ENCODE measurements at regions not wholly inside any gene's neighbourhood (a gene's known extent, or its start where the extent isn't known, plus 50 kb on each side); places are given as distances from the start of the nearest gene placed in this dataset.

- no peak for DNase-seq
Measured at GRCh38 chr2:824954-825353, 125.7 kb upstream of the SNTG2 start.

GRCh38 chr2:824524-824923 lies 126.1 kb upstream of the SNTG2 start:
- DNase-seq, result no peak

GRCh38 chr2:821546-821945 lies 129.1 kb upstream of the SNTG2 start:
- DNase-seq, result no peak

DNA sequence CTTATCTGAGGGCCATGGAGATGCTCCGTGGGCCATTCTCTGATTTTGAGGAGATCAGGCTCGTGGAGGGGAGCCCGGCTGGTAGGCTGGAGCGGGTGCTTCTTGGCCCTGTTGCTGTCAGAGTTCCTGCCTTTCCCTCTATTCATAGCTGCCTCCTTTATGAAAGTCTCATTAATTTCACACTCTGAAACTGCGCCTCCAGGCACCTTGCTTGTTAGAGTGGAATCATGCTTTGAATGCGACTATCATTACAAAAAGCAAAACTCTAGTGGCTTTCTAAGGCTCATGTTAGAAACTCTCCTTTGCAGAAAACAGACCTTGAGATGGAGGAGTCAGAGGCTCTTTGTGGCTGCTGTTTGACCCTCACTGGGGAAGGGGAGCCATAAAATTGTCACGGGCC lies 131.0 kb upstream of the SNTG2 start:
- no peak for DNase-seq

- no peak for DNase-seq
Measured at GRCh38 chr2:819121-819520, 131.5 kb upstream of the SNTG2 start.

- no peak for DNase-seq
Measured at GRCh38 chr2:817336-818015, 133.2 kb upstream of the SNTG2 start.

DNA sequence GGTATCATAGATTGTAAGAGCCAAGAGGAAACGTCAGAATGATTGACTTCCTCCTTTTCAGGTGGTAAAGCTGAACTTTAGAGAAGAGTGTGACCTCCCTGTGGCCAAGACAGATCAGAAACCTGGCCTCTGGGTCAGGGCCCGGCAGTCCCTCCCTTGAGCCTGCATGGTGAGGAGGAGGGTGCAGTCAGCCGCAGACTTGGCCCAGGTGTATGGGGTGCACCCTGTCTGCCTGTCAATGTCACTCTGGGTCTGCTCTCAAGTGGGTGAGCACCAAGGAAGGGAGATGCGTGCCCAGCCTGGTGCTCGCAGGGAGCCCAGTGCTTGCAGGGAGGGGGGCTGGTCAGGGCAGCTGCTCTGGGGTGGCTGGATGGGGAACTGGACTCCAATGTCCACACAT lies 134.4 kb upstream of the SNTG2 start:
- DNase-seq, result no peak

GRCh38 chr2:810397-810796 lies 133.2 kb upstream of the TMEM18 start:
- no peak for DNase-seq

GRCh38 chr2:807300-807699 lies 130.1 kb upstream of the TMEM18 start:
- no peak for DNase-seq

DNA sequence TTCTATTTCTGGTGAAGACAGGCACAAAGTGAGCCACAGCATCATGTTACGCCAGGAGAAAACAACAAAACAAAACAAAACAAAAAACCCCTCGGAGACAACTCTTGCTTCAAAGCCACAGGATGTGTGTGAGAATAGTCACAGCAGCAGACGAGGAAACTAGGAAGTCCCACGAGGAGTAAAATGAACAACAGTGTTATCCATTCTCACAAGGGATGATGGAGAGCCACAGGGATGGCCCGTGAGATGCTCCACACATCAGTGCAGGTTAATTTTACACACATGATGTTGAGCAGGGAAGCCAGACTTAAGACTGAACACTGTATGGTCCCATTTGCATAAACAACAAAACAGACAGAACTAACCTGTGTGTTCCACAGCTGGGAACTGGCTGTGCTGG lies 128.5 kb upstream of the TMEM18 start:
- DNase-seq, result no peak

DNA sequence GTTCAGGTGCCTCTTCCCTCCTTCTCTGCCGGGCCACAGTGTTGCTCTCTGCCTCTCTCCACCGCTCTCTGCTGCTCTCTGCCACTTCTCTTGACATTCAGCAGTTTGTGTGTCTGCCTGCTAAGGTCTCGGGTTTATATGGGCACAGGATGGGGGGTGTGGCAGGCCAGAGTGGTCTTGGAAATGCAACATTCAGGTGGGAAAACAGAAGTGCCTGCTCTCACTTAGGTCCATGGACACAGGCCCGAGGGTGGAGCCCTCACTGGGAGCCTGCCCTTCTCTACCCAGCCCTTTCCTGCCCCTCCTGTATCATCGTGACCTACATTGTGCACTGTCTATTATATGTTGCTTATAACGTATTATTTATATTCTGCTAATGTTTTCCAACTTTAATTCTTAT lies 120.8 kb upstream of the TMEM18 start:
- DNase-seq, result no peak

DNA sequence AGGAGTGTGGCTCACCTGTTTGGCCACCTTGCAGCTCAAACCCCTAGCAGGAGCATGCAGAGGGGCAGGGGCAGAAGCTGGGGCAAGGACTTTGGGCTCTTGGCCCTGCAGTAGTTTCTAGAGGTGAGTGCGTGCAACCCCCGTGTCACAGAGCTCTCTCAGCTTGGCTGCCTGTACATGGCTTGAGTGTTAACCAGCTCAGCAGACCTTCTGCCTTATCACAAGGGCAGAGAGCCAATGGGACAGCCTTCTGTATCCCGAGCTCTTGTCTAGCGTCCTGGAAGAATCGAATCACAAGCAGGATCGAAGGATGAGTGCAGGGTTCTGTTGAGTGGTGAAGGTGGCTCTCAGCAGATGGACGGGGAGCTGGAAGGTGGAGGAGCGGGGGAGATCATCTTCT lies 120.3 kb upstream of the TMEM18 start:
- no peak for DNase-seq

GRCh38 chr2:796141-796985 lies 119.2 kb upstream of the TMEM18 start:
- no peak for DNase-seq

DNA sequence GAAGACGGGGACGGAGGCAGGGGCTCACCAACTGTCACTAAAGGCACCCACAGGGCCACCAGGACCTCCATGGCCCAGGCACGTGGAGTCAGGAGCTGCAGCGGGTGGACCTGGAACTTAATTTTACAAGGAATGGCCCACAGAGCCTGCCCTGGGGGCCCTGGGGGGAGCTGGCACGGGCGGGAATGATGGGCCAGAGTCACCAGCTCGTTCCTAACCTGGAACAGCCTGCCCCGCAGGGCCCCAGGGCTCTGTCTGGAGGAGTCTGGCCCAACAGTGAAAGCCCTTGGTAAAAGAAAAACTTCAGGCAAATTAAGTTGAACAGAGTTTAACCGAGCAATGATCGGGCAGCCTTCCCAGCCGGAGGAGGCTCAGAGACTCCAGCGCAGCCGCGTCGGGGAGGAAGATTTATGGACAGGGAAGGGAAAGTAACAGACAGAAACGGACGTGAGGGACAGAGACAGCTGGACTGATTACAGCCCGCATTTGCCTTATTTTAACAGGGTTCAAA lies 118.4 kb upstream of the TMEM18 start:
- no peak for DNase-seq

GRCh38 chr2:794554-795241 lies 117.5 kb upstream of the TMEM18 start:
- no peak for DNase-seq

DNA sequence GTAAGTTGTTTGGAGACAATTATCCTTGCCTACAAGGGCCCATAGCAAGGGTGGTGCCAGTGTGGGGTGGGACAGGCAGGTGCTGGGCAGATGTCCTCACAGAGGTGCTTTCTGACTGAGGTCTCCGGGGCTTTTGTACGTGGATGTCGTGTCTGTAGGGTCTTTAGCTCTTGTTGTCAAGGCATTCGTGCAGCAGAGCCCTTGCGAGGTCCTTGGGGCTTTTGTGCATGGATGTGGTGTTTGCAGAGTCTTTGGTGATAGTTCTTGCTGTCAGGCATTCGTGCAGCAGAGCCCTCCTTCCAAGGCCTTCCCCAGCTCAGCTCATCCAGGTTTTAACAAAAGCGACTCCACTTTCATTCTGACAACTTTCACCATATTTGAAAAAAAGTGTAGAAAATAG lies 116.0 kb upstream of the TMEM18 start:
- no peak for DNase-seq

DNA sequence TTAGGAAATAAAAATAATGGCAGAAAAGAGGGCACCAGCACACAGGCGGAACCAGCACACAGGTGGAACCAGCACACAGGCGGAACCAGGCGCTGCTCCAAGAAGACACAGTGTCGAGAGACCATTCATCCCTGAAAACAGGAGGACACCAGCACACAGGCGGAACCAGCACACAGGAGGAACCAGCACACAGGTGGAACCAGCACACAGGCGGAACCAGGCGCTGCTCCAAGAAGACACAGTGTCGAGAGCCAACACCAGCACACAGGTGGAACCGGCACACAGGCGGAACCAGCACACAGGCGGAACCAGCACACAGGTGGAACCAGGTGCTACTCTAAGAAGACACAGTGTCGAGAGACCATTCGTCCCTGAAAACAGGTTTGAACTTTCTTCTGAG lies 115.5 kb upstream of the TMEM18 start:
- DNase-seq, result no peak

DNA sequence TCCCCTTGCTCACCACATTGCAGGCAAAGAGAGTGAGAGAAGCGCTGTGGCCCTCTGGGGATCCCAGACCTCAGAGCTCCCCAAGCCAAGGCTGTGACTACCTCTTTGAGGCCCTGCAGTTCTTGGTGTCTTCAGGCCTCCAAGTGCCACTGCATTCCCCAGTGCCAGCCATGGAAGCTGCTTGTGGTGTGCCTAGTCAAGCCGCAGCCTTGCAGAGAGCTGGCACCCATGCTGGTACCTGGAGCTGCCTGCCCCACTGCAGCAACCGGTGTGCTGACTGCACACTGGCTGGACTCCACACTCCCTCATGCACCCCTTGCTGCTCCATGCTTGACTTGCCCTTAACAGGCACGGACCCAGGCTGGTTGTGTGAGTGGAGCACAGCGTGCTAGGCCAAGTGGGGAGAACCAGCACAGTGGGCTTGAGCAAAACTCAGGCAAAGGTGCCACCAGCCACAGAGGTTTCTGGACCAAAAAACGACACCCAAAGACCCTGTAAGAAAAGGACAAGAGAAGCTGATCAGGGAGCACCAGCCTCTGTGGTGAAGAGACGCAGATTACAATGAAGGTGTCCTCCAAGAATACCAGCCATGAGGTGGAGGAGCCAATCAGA lies 113.5 kb upstream of the TMEM18 start:
- DNase-seq, result no peak

GRCh38 chr2:790081-790480 lies 112.9 kb upstream of the TMEM18 start:
- DNase-seq, result no peak

- DNase-seq, result no peak
Measured at GRCh38 chr2:789529-789928, 112.3 kb upstream of the TMEM18 start.

DNA sequence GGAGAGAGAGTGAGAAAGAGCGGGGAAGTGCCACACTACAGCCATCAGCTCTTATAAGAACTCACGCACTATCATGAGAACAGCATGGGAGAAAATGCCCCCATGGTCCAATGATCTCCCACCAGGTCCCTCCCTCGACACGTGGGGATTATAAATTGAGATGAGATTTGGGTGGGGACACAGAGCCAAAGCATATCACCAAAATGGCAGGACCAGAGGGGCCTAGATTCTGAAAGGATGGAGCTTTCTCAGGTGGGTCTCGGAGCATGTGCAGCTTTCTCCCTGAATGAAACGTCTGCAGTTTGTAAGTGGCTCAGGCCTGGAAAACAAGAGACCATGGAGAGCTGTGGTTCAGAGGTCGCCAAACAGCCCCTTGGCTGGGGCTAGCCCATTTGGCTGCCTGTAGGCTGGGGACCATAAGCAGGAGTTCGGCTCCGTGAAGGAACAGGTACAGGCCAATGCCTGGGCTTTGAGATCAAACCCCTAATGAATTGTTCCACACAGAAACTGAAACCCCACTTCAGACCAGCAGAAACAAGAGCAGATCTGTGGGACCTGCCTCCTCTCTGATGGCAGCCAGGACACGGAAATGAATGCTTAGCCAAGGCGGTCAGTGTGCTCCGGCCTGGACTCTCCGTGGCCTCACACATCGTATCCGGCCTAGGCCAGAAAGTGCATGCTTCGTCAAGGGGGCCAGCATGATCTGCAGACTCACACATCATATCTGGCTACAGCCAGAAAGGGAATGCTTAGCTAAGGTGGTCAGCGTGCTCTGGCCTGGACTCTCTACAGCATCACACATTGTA lies 111.2 kb upstream of the TMEM18 start:
- DNase-seq, result no peak

DNA sequence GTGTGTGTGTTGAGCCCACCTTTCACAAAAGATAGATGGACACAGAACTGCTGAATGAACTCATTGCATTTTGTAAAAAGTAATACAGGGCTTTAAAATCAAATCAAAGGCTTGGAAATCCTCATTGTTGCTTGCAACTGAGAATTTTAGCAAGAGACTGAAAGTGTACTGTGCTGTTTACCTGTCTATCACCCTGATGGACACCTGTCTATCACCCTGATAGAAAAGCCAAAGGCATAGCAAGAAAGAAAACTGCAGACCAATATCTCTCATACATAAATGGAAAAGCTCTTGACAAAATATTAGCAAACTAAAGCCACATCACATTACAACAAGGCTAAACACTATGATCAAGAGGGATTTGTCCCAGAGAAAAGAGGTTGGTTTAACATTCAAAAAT lies 107.5 kb upstream of the TMEM18 start:
- DNase-seq, result no peak
